GM13976 (cell line): ENCODE measurements at regions not wholly inside any gene's neighbourhood (a gene's known extent, or its start where the extent isn't known, plus 50 kb on each side); places are given as distances from the start of the nearest gene placed in this dataset.
A peak's percentile ranks its signal among the peaks of the same experiment; 100 is the strongest.
"Not testable (repeated sequence)": the region's sequence is repeated elsewhere in the genome, so short reads cannot be mapped to it uniquely, and the experiment has no call there.

Experiments used
- DNase-seq: peaks from one replicate; pipeline ENCODE4 v3.0.0; 2012; ENCODE audit warnings: low spot score
- CTCF ChIP-seq: IDR thresholded peaks from 2 replicates; pipeline ENCODE4 v1.5.1; 2012; ENCODE audit warnings: borderline replicate concordance, mild to moderate bottlenecking; ENCODE audit not compliant: insufficient read depth; ENCODE audit errors: extremely low read depth, missing control alignments, control extremely low read depth
- in situ Hi-C: fragments of 300-500 bp; cut with MboI; formaldehyde crosslinking; loops from one replicate; pipeline ENCODE4 v1.12.0; 2022; ENCODE audit warnings: low sequenced_read_pairs, mixed read lengths, inconsistent platforms; ENCODE audit not compliant: unreplicated experiment

- DNase-seq: no peak
- in situ Hi-C loops: loop anchor here (25.0 kb wide), 1 partner anchor 888 kb away; no protein-coding TSS in a partner anchor
- TF ChIP-seq CTCF: no peak
Measured at GRCh38 chr14:65173973-65174693, 71.8 kb upstream of the MAX start.

- in situ Hi-C loops: loop anchor here (25.0 kb wide), 1 partner anchor 888 kb away; no protein-coding TSS in a partner anchor
- DNase-seq: no peak
- no peak for TF ChIP-seq CTCF
Measured at GRCh38 chr14:65174783-65175182, 72.5 kb upstream of the MAX start.

GRCh38 chr14:65177551-65177950 is 75.2 kb upstream of the MAX start:
- in situ Hi-C loops: no loop called here
- DNase-seq: no peak
- TF ChIP-seq CTCF: no peak

GRCh38 chr14:65179231-65179630 is 76.9 kb upstream of the MAX start:
- DNase-seq, in situ Hi-C loops: not testable (repeated sequence)

GRCh38 chr14:65179918-65180724 is 77.8 kb upstream of the MAX start:
- TF ChIP-seq CTCF: no peak
- in situ Hi-C loops: no loop called here
- DNase-seq: peak; percentile 70

- no peak for TF ChIP-seq CTCF
- in situ Hi-C loops: no loop called here
Measured at GRCh38 chr14:65180725-65181025, 78.4 kb upstream of the MAX start.

More at GRCh38 chr14:65180725-65181025, 78.4 kb upstream of the MAX start:
- DNase-seq: no peak
